Activated CD4-positive, alpha-beta T cell treated with anti-CD3 and anti-CD28 coated beads, Interleukin-10, Interleukin-2, amounts not matched to agents 100 ng/mL and 50 ng/mL, durations not matched to agents 16 hours and 8 hours (primary cell): ENCODE measurements at regions not wholly inside any gene's neighbourhood (a gene's known extent, or its start where the extent isn't known, plus 50 kb on each side); places are given as distances from the start of the nearest gene placed in this dataset.
"Not testable (repeated sequence)": the region's sequence is repeated elsewhere in the genome, so short reads cannot be mapped to it uniquely, and the experiment has no call there.

Experiments
- DNase-seq: peaks from one replicate; pipeline ENCODE4 v3.0.0-alpha.2; 2020

GRCh38 chr9:39567396-39567795, 211.9 kb downstream of the SPATA31A1 start:
- not testable (repeated sequence) for DNase-seq

- not testable (repeated sequence) for DNase-seq
Observed at GRCh38 chr9:39568900-39569299, 213.4 kb downstream of the SPATA31A1 start.

GRCh38 chr9:39573024-39574022, 217.9 kb downstream of the SPATA31A1 start:
- DNase-seq: not testable (repeated sequence)

- DNase-seq: not testable (repeated sequence)
Observed at GRCh38 chr9:39579000-39579399, 223.5 kb downstream of the SPATA31A1 start.

GRCh38 chr9:39581296-39581695, 225.8 kb downstream of the SPATA31A1 start:
- not testable (repeated sequence) for DNase-seq

- not testable (repeated sequence) for DNase-seq
Observed at GRCh38 chr9:39582677-39583412, 227.4 kb downstream of the SPATA31A1 start.

GRCh38 chr9:39583413-39583747, 227.9 kb downstream of the SPATA31A1 start:
- DNase-seq: not testable (repeated sequence)

- not testable (repeated sequence) for DNase-seq
Observed at GRCh38 chr9:39585233-39585632, 229.8 kb downstream of the SPATA31A1 start.

- DNase-seq: no peak
Observed at GRCh38 chr9:39587844-39588499, 232.5 kb downstream of the SPATA31A1 start.

DNA sequence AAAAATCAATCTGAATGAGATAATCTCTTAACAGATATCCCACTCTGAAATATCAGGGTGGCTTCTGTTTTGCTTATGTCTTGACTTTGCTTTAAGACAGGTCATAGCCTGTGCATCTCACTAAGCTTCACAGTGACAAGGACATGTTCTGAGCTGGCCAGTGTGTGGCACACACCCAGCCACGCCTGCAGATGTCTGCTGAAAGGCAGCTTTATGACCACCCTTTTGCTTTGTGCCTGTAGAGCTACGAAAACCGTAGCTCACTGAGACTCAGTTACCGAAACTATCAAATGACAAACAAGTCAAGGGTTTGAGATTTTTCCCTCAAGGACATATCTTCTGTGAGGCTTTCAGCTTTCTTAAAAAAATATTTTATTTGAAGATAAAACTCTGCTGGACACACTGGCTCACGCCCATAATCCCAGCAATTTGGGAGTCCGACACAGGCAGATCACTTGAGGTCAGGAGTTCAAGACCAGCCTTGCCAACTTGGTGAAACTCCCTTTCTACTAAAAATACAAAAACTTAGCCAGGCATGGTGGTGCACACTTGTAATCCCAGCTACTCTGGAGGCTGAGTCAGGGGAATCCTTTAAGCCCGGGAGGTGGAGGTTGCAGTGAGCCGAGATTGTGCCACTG, 233.2 kb downstream of the SPATA31A1 start:
- no peak for DNase-seq

- not testable (repeated sequence) for DNase-seq
Observed at GRCh38 chr9:39604089-39604488, 248.6 kb downstream of the SPATA31A1 start.

- not testable (repeated sequence) for DNase-seq
Observed at GRCh38 chr9:39611449-39612231, 256.2 kb downstream of the SPATA31A1 start.

- DNase-seq: not testable (repeated sequence)
Observed at GRCh38 chr9:39616480-39616879, 261.0 kb downstream of the SPATA31A1 start.

GRCh38 chr9:39624048-39624447, 268.6 kb downstream of the SPATA31A1 start:
- DNase-seq: not testable (repeated sequence)

GRCh38 chr9:39632071-39632470, 276.6 kb downstream of the SPATA31A1 start:
- DNase-seq: not testable (repeated sequence)

DNA sequence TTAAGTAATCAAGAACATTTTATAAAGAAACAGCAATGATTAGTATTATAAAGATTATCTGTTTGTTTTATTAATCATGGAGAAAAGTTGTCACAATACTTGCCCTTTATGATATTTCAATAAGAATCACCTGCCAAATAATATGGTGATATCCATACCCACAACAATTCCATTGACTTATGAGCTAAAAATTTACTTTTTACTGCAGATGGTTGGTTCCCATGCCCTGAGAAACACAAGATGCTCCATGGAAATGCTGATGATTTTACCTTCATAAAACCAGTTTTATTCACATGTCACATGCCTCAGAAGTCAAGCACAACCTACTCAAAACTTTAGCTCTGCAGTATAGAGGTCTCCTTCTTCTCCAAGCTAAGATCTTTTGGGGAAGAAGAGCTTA, 293.6 kb downstream of the SPATA31A1 start:
- not testable (repeated sequence) for DNase-seq

- not testable (repeated sequence) for DNase-seq
Observed at GRCh38 chr9:39656960-39657603, 301.6 kb downstream of the SPATA31A1 start.

- DNase-seq: not testable (repeated sequence)
Observed at GRCh38 chr9:39663020-39663419, 307.6 kb downstream of the SPATA31A1 start.

DNA sequence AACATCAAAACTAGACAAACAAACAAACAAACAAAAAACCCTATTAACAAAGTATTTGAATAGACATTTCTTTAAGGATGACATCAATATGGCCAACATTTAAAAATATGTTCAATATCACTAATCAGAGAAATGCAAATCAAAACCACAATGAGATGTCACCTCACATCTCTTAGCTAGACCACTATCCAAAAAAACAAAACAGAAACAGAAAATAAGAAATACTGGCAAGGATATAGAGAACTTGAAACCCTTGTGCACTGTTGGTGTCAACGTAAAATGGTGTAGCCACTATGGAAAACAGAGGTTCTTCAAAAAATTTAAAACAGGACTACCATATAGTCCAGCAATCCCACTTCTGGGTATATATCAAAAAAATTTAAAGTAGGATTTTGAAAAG, 308.2 kb downstream of the SPATA31A1 start:
- not testable (repeated sequence) for DNase-seq

DNA sequence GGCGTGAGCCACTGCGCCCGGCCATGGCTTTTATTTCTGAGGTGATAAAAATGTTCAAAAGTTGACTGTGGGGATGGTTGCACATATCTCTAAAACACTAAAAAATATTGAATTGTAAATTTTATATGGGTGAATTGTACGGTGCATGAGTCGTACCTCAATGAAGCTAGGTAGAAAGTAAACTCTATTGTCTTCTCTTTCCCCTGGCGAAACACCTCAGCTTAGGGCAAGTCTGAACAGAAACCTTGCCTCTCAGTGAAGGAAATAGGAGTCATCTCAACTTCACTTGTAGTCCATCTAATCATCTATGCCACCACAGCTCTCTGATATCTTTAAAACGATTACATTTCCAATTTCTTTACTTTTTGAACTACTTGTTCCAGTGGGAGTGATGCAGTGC, 309.6 kb downstream of the SPATA31A1 start:
- not testable (repeated sequence) for DNase-seq
